Ovary (tissue), 7 donors: ENCODE measurements at regions not wholly inside any gene's neighbourhood (a gene's known extent, or its start where the extent isn't known, plus 50 kb on each side); places are given as distances from the start of the nearest gene placed in this dataset.

ENCODE experiments used
- DNase-seq, 5 donors: peaks; one replicate each; pipeline ENCODE4 v3.0.0-alpha.2; 2019 to 2020
- H3K27ac ChIP-seq, 2 donors: fragments of 200-600 bp; one replicate each; pipeline versions ENCODE4 v1.5.1 to v1.8.0; 2019 to 2022
- H3K27me3 ChIP-seq: fragments of 200-600 bp; one replicate; pipeline ENCODE4 v1.8.0; 2022
- H3K36me3 ChIP-seq: fragments of 200-600 bp; sonication (generic); one replicate; pipeline ENCODE4 v1.5.1; 2019
- H3K4me1 ChIP-seq: one replicate; pipeline ENCODE4 v1.8.1; 2013; ENCODE audit warnings: mild to moderate bottlenecking, moderate library complexity; ENCODE audit not compliant: insufficient read depth
- H3K4me3 ChIP-seq: fragments of 200-600 bp; sonication (generic); one replicate; pipeline ENCODE4 v1.5.1; 2017
- H3K9me3 ChIP-seq, 2 donors: fragments of 200-600 bp in 1 of 2; sonication (generic) in 1 of 2; one replicate each; pipeline versions ENCODE4 v1.5.1 to v1.8.1; 2013 to 2019; ENCODE audit warnings: mild to moderate bottlenecking in 1 of 2, moderate library complexity in 1 of 2
- CTCF ChIP-seq, 3 donors: fragments of 450-650 bp in 2 of 3; fragments of 200-600 bp in 1 of 3; IDR thresholded peaks; one replicate each; pipeline versions ENCODE4 v1.5.1 to v1.8.0; 2016 to 2022; ENCODE audit warnings: antibody characterized with exemption in 3 of 3, mild to moderate bottlenecking in 1 of 3
- EP300 ChIP-seq: sonication (generic); formaldehyde crosslinking; IDR thresholded peaks from one replicate; pipeline ENCODE4 v1.6.1; 2017; ENCODE audit warnings: antibody characterized with exemption
- POLR2A ChIP-seq: fragments of 450-650 bp; IDR thresholded peaks from one replicate; pipeline ENCODE4 v1.6.1; 2017; ENCODE audit warnings: antibody characterized with exemption, mild to moderate bottlenecking, moderate library complexity
- WGBS, 3 donors: extraction: QIAGEN DNeasy Blood & Tissue Kit in 1 of 3; methylation state at CpG; one replicate each; pipeline versions ENCODE4 v1.1.5 to v1.1.7; 2013 to 2017; 5-methylcytosine and 5-hydroxymethylcytosine counted together
- intact Hi-C, 4 donors: fragments of 100-400 bp; cut with DNase I; formaldehyde crosslinking; loops; one replicate each; pipeline versions ENCODE4 v1.11.0 to v1.15.1; 2022 to 2023
- donor health status: DM: no; HTN: no; CAD: no; lungs with moderate emphysema.
- donor health status: DM: no; HTN: no; CAD: no.
- donor health status: Bipolar disorder and iron deficiency.
- donor health status: DM: no; HTN: no; CAD: no.
- donor health status: DM: yes; HTN: yes; CAD: no.

GRCh38 chr4:123869286-123870215, 473.0 kb downstream of the SPRY1 start:
- Histone ChIP-seq H3K27ac (no peak overlapping the region), H3K4me3 (no peak overlapping the region), H3K27me3 (no peaks in the 10 kb centered on the region), H3K36me3 (no peaks in the 10 kb centered on the region), H3K4me1 (no peaks in the 10 kb centered on the region), H3K9me3 (no peaks in the 10 kb centered on the region)
- no peak for TF ChIP-seq CTCF (IDR thresholded peaks at IDR 0.05)
- TF ChIP-seq EP300, result no peak
- no peak for TF ChIP-seq POLR2A
- intact Hi-C loops, result loop anchor here in 1 of 4 donors (2.0 kb wide), 1 partner anchor 19 kb away; no protein-coding TSS in a partner anchor
- 71 to 83% (median 79%) methylated on average over 3 of the region's 3 CpGs for WGBS, 3 donors
- DNase-seq, result peak in 1 of 5 donors; percentile 22

DNA sequence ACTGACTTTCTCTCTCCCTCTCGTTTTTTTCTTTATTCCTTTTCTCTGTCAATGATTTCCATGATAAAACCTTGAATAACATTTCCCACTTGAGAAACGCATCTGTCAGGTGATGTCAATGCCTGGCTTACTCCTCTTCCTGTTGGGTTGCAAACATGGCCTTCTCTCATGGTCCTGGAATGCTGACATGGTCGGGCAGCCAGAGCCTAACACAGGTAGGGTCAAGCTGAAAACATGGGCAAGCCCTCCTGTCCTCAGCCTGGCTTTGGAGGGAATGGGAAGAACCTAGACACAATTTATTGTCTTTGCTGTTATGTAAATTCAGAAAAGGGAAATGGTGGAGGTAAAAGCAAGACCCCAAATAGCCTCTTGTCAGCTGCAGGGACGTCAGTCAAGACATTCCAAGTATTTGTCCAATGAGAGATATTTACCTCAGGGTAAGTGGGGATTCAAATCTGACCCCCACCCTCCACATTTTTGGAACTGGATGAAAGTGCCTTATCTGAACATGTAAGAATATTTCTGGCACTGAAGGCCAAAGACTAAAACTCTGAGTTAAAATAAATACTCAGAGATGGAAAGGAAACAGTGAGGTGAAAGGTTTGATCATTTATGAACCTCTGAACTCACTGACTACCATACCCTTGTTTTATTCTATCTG, 473.8 kb downstream of the SPRY1 start:
- Histone ChIP-seq H3K27ac (no peak overlapping the region), H3K4me3 (no peak overlapping the region), H3K4me1 (no peaks in the 10 kb centered on the region), H3K9me3 (no peaks in the 10 kb centered on the region), H3K27me3 (no peaks in the 10 kb centered on the region), H3K36me3 (no peaks in the 10 kb centered on the region)
- WGBS, 3 donors, result 45 to 64% (median 63%) methylated on average over 4 of the region's 4 CpGs
- DNase-seq, result no peak
- intact Hi-C loops, result no loop called here
- no peak for TF ChIP-seq CTCF (IDR thresholded peaks at IDR 0.05)
- no peak for TF ChIP-seq EP300
- no peak for TF ChIP-seq POLR2A

DNA sequence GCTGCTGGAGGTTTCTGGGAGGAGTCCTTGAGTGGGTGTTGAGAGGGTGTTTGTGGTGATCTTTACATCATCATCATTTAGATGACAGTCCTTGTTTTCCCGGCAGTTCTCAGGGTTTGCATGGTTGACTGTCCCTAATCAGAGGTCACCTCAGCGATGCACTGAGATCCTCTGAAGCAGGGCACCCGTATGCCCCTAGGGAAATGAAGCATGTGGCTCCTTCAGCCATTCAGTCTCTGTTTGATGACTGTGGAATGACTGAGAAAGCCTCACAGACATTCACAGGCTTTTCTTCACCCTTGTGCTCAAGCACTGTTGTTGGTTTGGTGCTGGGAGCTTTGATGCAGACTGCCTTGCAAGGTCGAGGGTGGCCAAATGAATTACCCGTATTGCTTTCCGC, 474.7 kb downstream of the SPRY1 start:
- H3K27me3 ChIP-seq, result no peaks in the 10 kb centered on the region
- no peaks in the 10 kb centered on the region for H3K9me3 ChIP-seq
- no peak for TF ChIP-seq EP300
- no peak for TF ChIP-seq POLR2A
- TF ChIP-seq CTCF (IDR thresholded peaks at IDR 0.05), result no peak
- H3K36me3 ChIP-seq, result no peaks in the 10 kb centered on the region
- WGBS, 3 donors, result 76 to 87% (median 83%) methylated on average over 6 of the region's 6 CpGs
- no peak overlapping the region for H3K4me3 ChIP-seq
- no peaks in the 10 kb centered on the region for H3K4me1 ChIP-seq
- no peak overlapping the region for H3K27ac ChIP-seq
- intact Hi-C loops, result no loop called here
- no peak for DNase-seq

DNA sequence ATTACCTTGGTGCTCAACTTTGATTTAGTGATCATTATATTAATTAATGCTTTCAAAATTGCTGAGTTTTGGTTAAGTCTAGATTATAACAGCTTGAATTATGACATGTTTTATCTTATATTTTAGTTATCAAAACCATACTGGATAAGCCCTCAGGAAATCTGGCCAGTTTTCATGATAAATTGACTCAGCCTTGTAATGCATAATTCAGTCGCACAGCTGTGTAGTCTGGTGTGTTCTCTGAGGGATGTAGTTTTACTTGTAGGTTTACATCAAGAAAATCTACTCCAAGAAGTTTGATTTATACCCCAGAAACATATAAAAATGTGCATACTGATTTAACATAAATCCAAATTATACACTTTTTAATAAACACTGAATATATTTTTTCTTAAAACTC, 477.5 kb downstream of the SPRY1 start:
- TF ChIP-seq EP300, result no peak
- TF ChIP-seq CTCF (IDR thresholded peaks at IDR 0.05), result no peak
- TF ChIP-seq POLR2A, result no peak
- intact Hi-C loops, result no loop called here
- no peaks in the 10 kb centered on the region for H3K27me3 ChIP-seq
- WGBS, 3 donors, result 48 to 56% (median 54%) methylated on average over 1 of the region's 1 CpG
- no peak overlapping the region for H3K27ac ChIP-seq
- no peak overlapping the region for H3K4me3 ChIP-seq
- no peaks in the 10 kb centered on the region for H3K36me3 ChIP-seq
- no peak for DNase-seq
- H3K9me3 ChIP-seq, result no peaks in the 10 kb centered on the region
- peaks cover 1% of the 10 kb centered on the region for H3K4me1 ChIP-seq
